ENCODE measurements at regions not wholly inside any gene's neighbourhood (a gene's known extent, or its start where the extent isn't known, plus 50 kb on each side); places are given as distances from the start of the nearest gene placed in this dataset.

- DNase-seq: no peak
Observed at GRCh38 chr5:4243479-4244264, 648.0 kb downstream of the IRX1 start.

- DNase-seq: no peak
Observed at GRCh38 chr5:4244306-4244705, 648.7 kb downstream of the IRX1 start.

- no peak for DNase-seq
Observed at GRCh38 chr5:4245076-4245475, 649.4 kb downstream of the IRX1 start.

GRCh38 chr5:4245511-4245910 lies 649.9 kb downstream of the IRX1 start:
- no peak for DNase-seq

GRCh38 chr5:4246447-4246846 lies 650.8 kb downstream of the IRX1 start:
- DNase-seq: no peak

- DNase-seq: no peak
Observed at GRCh38 chr5:4250254-4250653, 654.6 kb downstream of the IRX1 start.

GRCh38 chr5:4252385-4252784 lies 656.8 kb downstream of the IRX1 start:
- no peak for DNase-seq

GRCh38 chr5:4254736-4255135 lies 659.1 kb downstream of the IRX1 start:
- no peak for DNase-seq

- DNase-seq: no peak
Observed at GRCh38 chr5:4255441-4255840, 659.8 kb downstream of the IRX1 start.

- no peak for DNase-seq
Observed at GRCh38 chr5:4258170-4258569, 662.5 kb downstream of the IRX1 start.

GRCh38 chr5:4271193-4271592 lies 675.6 kb downstream of the IRX1 start:
- no peak for DNase-seq

- no peak for DNase-seq
Observed at GRCh38 chr5:4275232-4275631, 679.6 kb downstream of the IRX1 start.

GRCh38 chr5:4294878-4295277 lies 699.2 kb downstream of the IRX1 start:
- no peak for DNase-seq

- no peak for DNase-seq
Observed at GRCh38 chr5:4295663-4296339, 700.2 kb downstream of the IRX1 start.

- DNase-seq: no peak
Observed at GRCh38 chr5:4306057-4306456, 710.4 kb downstream of the IRX1 start.

GRCh38 chr5:4309026-4309425 lies 713.4 kb downstream of the IRX1 start:
- no peak for DNase-seq

GRCh38 chr5:4313138-4313537 lies 717.5 kb downstream of the IRX1 start:
- DNase-seq: no peak

- DNase-seq: no peak
Observed at GRCh38 chr5:4319478-4320128, 724.0 kb downstream of the IRX1 start.

- DNase-seq: no peak
Observed at GRCh38 chr5:4330327-4330726, 734.7 kb downstream of the IRX1 start.

GRCh38 chr5:4335078-4335477 lies 739.4 kb downstream of the IRX1 start:
- DNase-seq: no peak

GRCh38 chr5:4337519-4337918 lies 741.9 kb downstream of the IRX1 start:
- DNase-seq: no peak

GRCh38 chr5:4339949-4340348 lies 744.3 kb downstream of the IRX1 start:
- DNase-seq: no peak

- DNase-seq: no peak
Observed at GRCh38 chr5:4345850-4346249, 750.2 kb downstream of the IRX1 start.

GRCh38 chr5:4348423-4348822 lies 752.8 kb downstream of the IRX1 start:
- DNase-seq: no peak

Data from CD4-positive, alpha-beta T cell treated with Interleukin-21 for 1 hour (primary cell).